IPS-18c (cell line): ENCODE measurements at regions not wholly inside any gene's neighbourhood (a gene's known extent, or its start where the extent isn't known, plus 50 kb on each side); places are given as distances from the start of the nearest gene placed in this dataset.
"Not testable (repeated sequence)": the region's sequence is repeated elsewhere in the genome, so short reads cannot be mapped to it uniquely, and the experiment has no call there.

Experiments used
- H3K4me3 ChIP-seq: 2 replicates; pipeline ENCODE4 v1.7.0; 2013; ENCODE audit warnings: low read depth, mild to moderate bottlenecking, low read length, moderate library complexity; ENCODE audit not compliant: insufficient read depth
- H3K9me3 ChIP-seq: one replicate; pipeline ENCODE4 v1.6.1; 2013; ENCODE audit warnings: mild to moderate bottlenecking, low read length, moderate library complexity; ENCODE audit not compliant: control insufficient read depth, insufficient read depth

- peaks cover 2% of the 10 kb centered on the region for H3K9me3 ChIP-seq
- no peak overlapping the region for H3K4me3 ChIP-seq
Measured at GRCh38 chr3:128551867-128552266, 58.9 kb upstream of the GATA2 start.

GRCh38 chr3:128551451-128551850, 58.5 kb upstream of the GATA2 start:
- H3K9me3 ChIP-seq, result peaks cover 2% of the 10 kb centered on the region
- H3K4me3 ChIP-seq, result no peak overlapping the region

- Histone ChIP-seq H3K9me3 (peaks cover 2% of the 10 kb centered on the region), H3K4me3 (no peak overlapping the region)
Measured at GRCh38 chr3:128550471-128551126, 57.6 kb upstream of the GATA2 start.

- Histone ChIP-seq H3K4me3 (no peak overlapping the region), H3K9me3 (peaks cover 2% of the 10 kb centered on the region)
Measured at GRCh38 chr3:128550113-128550440, 57.1 kb upstream of the GATA2 start.

GRCh38 chr3:128549283-128550112, 56.5 kb upstream of the GATA2 start:
- Histone ChIP-seq H3K9me3 (peaks cover 2% of the 10 kb centered on the region), H3K4me3 (no peak overlapping the region; the same call in 1 of the 2 replicates)

- no peak overlapping the region for H3K4me3 ChIP-seq
- peaks cover 2% of the 10 kb centered on the region for H3K9me3 ChIP-seq
Measured at GRCh38 chr3:128548426-128549282, 55.7 kb upstream of the GATA2 start.

- H3K9me3 ChIP-seq, result peaks cover 2% of the 10 kb centered on the region
Measured at GRCh38 chr3:128548021-128548420, 55.0 kb upstream of the GATA2 start.

GRCh38 chr3:128547368-128547987, 54.5 kb upstream of the GATA2 start:
- no peak overlapping the region for H3K4me3 ChIP-seq

More at GRCh38 chr3:128548021-128548420, 55.0 kb upstream of the GATA2 start:
- no peak overlapping the region for H3K4me3 ChIP-seq

GRCh38 chr3:128546646-128547045, 53.6 kb upstream of the GATA2 start:
- Histone ChIP-seq H3K4me3 (no peak overlapping the region), H3K9me3 (peaks cover 7% of the 10 kb centered on the region)

More at GRCh38 chr3:128547368-128547987, 54.5 kb upstream of the GATA2 start:
- peaks cover 3% of the 10 kb centered on the region for H3K9me3 ChIP-seq

- Histone ChIP-seq H3K4me3 (no peak overlapping the region), H3K9me3 (peaks cover 7% of the 10 kb centered on the region)
Measured at GRCh38 chr3:128545120-128545752, 52.2 kb upstream of the GATA2 start.

- Histone ChIP-seq H3K4me3 (no peak overlapping the region), H3K9me3 (peaks cover 7% of the 10 kb centered on the region)
Measured at GRCh38 chr3:128544190-128544589, 51.2 kb upstream of the GATA2 start.

- H3K4me3 ChIP-seq, result not testable (repeated sequence)
Measured at GRCh38 chr3:128543570-128544174, 50.7 kb upstream of the GATA2 start.

More at GRCh38 chr3:128543570-128544174, 50.7 kb upstream of the GATA2 start:
- H3K9me3 ChIP-seq, result not testable (repeated sequence)
